Panc1 (cell line): ENCODE measurements at regions not wholly inside any gene's neighbourhood (a gene's known extent, or its start where the extent isn't known, plus 50 kb on each side); places are given as distances from the start of the nearest gene placed in this dataset.

Experiments used
- ATAC-seq: fragments of 200-7000 bp; cut with Tn5 transposase; 2 replicates; pipeline ENCODE4 v1.9.1; 2020; ENCODE audit warnings: mild to moderate bottlenecking, moderate library complexity
- BruUV-seq: library from RNA; stranded (reverse); fragments of 400-500 nt; replicated peaks from 2 replicates; lab custom pipeline; 2021; lab: Mats Ljungman, UMichigan
- CTCF ChIA-PET: fragments of 300-600 bp; sonication (Branson Sonifier 250); formaldehyde crosslinking; loops from one replicate; lab custom pipeline; 2022; ENCODE audit warnings: antibody characterized with exemption; lab: Charles Lee
- POLR2A ChIA-PET: fragments of 300-600 bp; sonication (Branson Sonifier 250); formaldehyde crosslinking; loops from one replicate; lab custom pipeline; 2022; ENCODE audit warnings: antibody characterized with exemption; lab: Charles Lee
- DNase-seq: peaks from one replicate; pipeline ENCODE4 v3.0.0-alpha.2; 2010; ENCODE audit warnings: low read depth, low spot score
- H3K27ac ChIP-seq: 2 replicates; pipeline ENCODE4 v1.5.1; 2011; ENCODE audit warnings: mild to moderate bottlenecking, low read length, inconsistent platforms
- H3K27me3 ChIP-seq: fragments of 200-500 bp; sonication (Bioruptor generic); 2 replicates; pipeline ENCODE4 v1.6.0; 2014; ENCODE audit warnings: low read length, inconsistent platforms; ENCODE audit not compliant: control insufficient read depth, insufficient read depth
- H3K36me3 ChIP-seq: fragments of 200-500 bp; sonication (Bioruptor generic); 2 replicates; pipeline ENCODE4 v1.5.1; 2014; ENCODE audit warnings: inconsistent platforms, mild to moderate bottlenecking, low read length, moderate library complexity; ENCODE audit not compliant: control insufficient read depth, insufficient read depth
- H3K4me1 ChIP-seq: 2 replicates; pipeline ENCODE4 v1.5.1; 2011; ENCODE audit warnings: inconsistent platforms, mild to moderate bottlenecking, low read length, moderate library complexity; ENCODE audit not compliant: control insufficient read depth, insufficient read depth
- H3K4me3 ChIP-seq, 2 experiments: 2 replicates each; pipeline ENCODE4 v1.5.1; 2011 to 2012; ENCODE audit warnings: low read depth in 2 of 2, low read length in 2 of 2, mild to moderate bottlenecking in 2 of 2, inconsistent platforms in 1 of 2, moderate library complexity in 1 of 2
- H3K9me3 ChIP-seq: fragments of 200-500 bp; sonication (Bioruptor generic); 2 replicates; pipeline ENCODE4 v1.5.1; 2014; ENCODE audit warnings: low read depth, mild to moderate bottlenecking, inconsistent platforms, low read length, moderate library complexity; ENCODE audit not compliant: control insufficient read depth, insufficient read depth
- POLR2AphosphoS5 ChIP-seq: IDR thresholded peaks from 2 replicates; pipeline ENCODE4 v1.6.1; 2012; ENCODE audit warnings: mild to moderate bottlenecking, low read depth, low read length, moderate library complexity
- REST ChIP-seq, 2 experiments: IDR thresholded peaks; 2 replicates each; pipeline ENCODE4 v1.6.1; 2011 to 2012; ENCODE audit warnings: low read depth in 2 of 2, control low read depth in 1 of 2, low read length in 1 of 2, mild to moderate bottlenecking in 1 of 2, moderate library complexity in 1 of 2; ENCODE audit not compliant: insufficient read depth in 1 of 2
- TCF7L2 ChIP-seq: IDR thresholded peaks from 2 replicates; pipeline ENCODE4 v1.6.1; 2011; ENCODE audit warnings: mild to moderate bottlenecking, low read depth, low read length, inconsistent platforms
- in situ Hi-C: cut with HindIII; loops from 2 replicates; pipeline ENCODE4 v1.10.0; 2016; ENCODE audit warnings: low sequenced_read_pairs, low pct_unique_long_range_greater_than_20kb
- intact Hi-C: fragments of 100-400 bp; cut with micrococcal nuclease; formaldehyde crosslinking; loops from one replicate; pipeline ENCODE4 v1.10.0; 2022; ENCODE audit not compliant: unreplicated experiment

GRCh38 chr7:129366-130221, 62.8 kb upstream of the FAM20C start:
- DNase-seq (no peak), ATAC-seq (no peak)
- intact Hi-C loops: no loop called here
- Histone ChIP-seq H3K27me3 (no peaks in the 10 kb centered on the region; the same call in 1 of the 2 replicates), H3K4me3 (no peak overlapping the region), H3K36me3 (no peaks in the 10 kb centered on the region), H3K4me1 (no peaks in the 10 kb centered on the region), H3K27ac (no peak overlapping the region), H3K9me3 (no peaks in the 10 kb centered on the region)
- TF ChIP-seq REST (IDR thresholded peaks at IDR 0.05; ENCODE audit: insufficient read depth in 1 of 2, low read depth in 2 of 2, low read length in 1 of 2) (no peak), TCF7L2 (no peak), POLR2AphosphoS5 (no peak)
- ChIA-PET CTCF (no interaction called here), POLR2A (interaction anchor here (0.7 kb wide), 1 partner anchor 63 kb away, joined by 3 read pairs; the partner anchor contains the start of gene FAM20C)
- in situ Hi-C loops: no loop called here
- no TSS peak for BruUV-seq

DNA sequence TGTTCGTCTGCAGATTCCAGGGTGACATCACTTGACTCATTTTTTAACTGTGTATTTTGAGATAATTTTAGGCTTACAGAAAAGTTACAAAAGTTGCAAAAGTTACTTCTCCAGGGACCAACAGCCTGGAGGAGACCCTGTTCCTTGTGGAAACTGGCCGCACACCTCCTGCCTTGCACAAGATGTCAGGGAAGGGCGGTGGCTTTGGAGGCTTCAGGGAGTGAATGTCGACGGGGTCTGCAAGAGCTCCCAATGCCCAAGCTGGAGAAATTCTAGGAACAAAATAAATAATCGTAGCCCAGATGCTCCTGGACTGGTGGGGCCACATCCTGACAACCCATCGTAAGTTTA, 62.2 kb upstream of the FAM20C start:
- in situ Hi-C loops: no loop called here
- no peak for TF ChIP-seq TCF7L2
- no peak for TF ChIP-seq POLR2AphosphoS5
- no peak for TF ChIP-seq REST (IDR thresholded peaks at IDR 0.05; ENCODE audit: insufficient read depth in 1 of 2, low read depth in 2 of 2, low read length in 1 of 2)
- BruUV-seq: no TSS peak
- intact Hi-C loops: no loop called here
- POLR2A ChIA-PET: no interaction called here
- Histone ChIP-seq H3K4me3 (no peak overlapping the region), H3K9me3 (no peaks in the 10 kb centered on the region), H3K4me1 (no peaks in the 10 kb centered on the region), H3K36me3 (no peaks in the 10 kb centered on the region), H3K27me3 (no peaks in the 10 kb centered on the region; the same call in 1 of the 2 replicates), H3K27ac (no peak overlapping the region)
- no peak for DNase-seq
- CTCF ChIA-PET: no interaction called here
- no peak for ATAC-seq
